Prostate gland (tissue), 2 donors: ENCODE measurements at regions not wholly inside any gene's neighbourhood (a gene's known extent, or its start where the extent isn't known, plus 50 kb on each side); places are given as distances from the start of the nearest gene placed in this dataset.

Experiments used
- CTCF ChIP-seq, 4 experiments: fragments of 200-600 bp in 2 of 4; fragments of 450-650 bp in 2 of 4; sonication (generic) in 2 of 4; IDR thresholded peaks; 1 replicate in 3 of 4; 2 replicates in 1 of 4; pipeline ENCODE4 v1.5.1; 2016 to 2019; ENCODE audit warnings: antibody characterized with exemption in 4 of 4, mild to moderate bottlenecking in 2 of 4, moderate library complexity in 2 of 4
- POLR2A ChIP-seq: fragments of 450-650 bp; IDR thresholded peaks from one replicate; pipeline ENCODE4 v1.6.1; 2016; ENCODE audit warnings: antibody characterized with exemption, mild to moderate bottlenecking

GRCh38 chr6:19009769-19010168, 622.6 kb downstream of the RNF144B start:
- TF ChIP-seq CTCF (IDR thresholded peaks at IDR 0.05) (no peak), POLR2A (no peak)
